Right renal cortex interstitium (tissue), 3 donors: ENCODE measurements at regions not wholly inside any gene's neighbourhood (a gene's known extent, or its start where the extent isn't known, plus 50 kb on each side); places are given as distances from the start of the nearest gene placed in this dataset.
"Not testable (repeated sequence)": the region's sequence is repeated elsewhere in the genome, so short reads cannot be mapped to it uniquely, and the experiment has no call there.

ENCODE experiments used
- DNase-seq, 3 donors: peaks; one replicate each; pipeline ENCODE4 v3.0.0-alpha.2; 2013; ENCODE audit warnings: low read depth in 3 of 3, low spot score in 2 of 3

DNA sequence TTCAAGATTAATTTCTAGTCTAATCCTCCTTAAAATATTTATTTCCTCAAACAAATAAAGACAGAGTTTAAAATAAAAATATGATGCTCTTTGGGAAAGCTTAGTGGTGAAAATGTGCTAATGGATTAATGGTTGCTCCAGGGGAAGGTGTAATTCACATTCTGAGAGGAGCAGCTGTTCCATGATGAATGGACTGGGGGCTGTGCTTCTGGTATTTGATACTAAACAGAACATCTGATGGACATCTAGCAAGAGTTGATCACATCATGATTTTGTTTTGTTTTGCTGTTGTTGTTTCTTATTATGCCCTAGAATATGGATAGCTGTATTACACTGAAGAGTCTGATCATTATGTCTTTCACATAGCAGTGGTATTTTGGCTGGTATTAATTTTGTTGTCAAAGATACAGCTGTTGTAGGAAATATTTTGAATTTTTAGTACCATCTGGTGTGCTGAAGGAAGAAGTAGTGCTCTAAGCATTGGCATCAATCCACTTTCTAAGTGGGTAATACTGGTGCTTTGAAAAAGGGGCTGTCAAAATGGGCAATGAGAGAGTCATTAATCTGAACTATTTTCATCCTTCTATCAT lies 296.4 kb downstream of the ADAMTS20 start:
- no peak for DNase-seq

DNA sequence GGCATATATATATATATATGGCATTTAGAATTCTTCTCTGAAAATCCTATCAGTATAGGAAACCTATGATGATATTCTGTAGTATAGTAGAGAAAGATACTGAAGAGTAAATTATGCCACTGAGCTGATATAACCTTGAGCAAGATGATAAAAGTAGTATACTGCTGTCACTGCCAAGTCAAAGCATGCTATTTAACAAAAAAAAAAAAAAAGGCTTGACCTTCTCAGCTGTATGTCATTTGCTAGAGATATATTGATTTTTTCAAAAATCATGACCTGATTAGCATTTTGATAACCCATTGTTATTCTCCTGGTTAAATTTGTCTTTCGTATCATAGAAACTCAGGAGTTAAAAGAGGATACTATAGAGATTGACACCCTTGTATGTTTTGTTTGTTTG lies 299.4 kb downstream of the ADAMTS20 start:
- no peak for DNase-seq

DNA sequence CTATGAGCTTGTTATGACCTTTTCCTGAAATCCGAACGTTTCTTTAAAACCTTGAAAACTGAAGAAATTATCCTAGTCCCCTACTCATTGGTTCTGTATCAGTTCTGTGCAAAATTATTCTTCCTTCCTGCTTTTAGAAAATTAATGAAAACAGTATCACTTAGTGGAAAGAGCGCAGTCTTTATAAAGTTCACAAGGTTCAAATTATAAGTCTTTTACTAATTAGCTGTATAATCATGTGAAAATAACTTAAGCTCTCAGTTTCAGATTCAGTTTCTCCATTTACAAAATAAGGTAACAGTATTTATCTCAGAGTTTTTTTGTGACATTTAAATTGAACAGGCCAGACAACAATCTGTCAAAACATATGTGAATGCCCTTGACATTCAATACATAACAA lies 306.1 kb downstream of the ADAMTS20 start:
- DNase-seq, result no peak

DNA sequence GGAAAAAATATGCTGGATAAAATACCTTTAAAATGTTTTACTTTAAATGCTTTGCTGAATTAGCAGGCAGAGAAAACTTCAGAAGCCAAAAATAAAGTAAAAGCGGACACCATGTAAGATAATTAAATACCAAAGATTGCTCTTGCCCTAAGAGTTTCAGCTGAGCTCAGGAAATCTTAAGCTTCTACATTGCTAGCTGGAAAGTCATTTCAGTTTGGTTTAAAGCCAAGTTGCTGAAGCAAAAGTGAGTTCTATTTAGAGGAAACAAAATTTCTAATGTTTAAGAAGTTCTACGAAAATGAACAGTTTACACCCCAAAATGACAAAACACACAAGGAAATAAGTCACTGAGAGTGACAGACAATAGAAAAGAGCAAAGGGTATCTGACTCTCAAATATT lies 310.0 kb downstream of the ADAMTS20 start:
- no peak for DNase-seq

DNA sequence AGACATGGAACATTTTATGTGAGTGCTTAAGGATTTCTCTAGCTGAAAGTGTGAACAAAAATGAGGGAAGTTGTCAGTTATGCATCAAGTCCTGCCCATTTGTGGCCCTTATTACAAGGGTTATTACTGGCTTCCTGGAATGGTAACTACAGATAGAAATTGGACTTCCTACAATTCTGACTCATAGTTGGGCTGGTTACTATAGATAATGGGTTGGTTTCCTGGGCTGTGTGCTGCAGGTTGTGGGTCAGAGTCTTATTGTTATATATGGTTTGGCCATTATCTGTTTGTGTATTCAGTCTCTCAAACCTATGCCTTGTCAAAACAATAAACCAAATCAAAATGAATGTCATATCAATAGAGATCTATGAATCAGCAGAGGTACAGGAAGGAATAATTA lies 313.7 kb downstream of the ADAMTS20 start:
- DNase-seq, result no peak

DNA sequence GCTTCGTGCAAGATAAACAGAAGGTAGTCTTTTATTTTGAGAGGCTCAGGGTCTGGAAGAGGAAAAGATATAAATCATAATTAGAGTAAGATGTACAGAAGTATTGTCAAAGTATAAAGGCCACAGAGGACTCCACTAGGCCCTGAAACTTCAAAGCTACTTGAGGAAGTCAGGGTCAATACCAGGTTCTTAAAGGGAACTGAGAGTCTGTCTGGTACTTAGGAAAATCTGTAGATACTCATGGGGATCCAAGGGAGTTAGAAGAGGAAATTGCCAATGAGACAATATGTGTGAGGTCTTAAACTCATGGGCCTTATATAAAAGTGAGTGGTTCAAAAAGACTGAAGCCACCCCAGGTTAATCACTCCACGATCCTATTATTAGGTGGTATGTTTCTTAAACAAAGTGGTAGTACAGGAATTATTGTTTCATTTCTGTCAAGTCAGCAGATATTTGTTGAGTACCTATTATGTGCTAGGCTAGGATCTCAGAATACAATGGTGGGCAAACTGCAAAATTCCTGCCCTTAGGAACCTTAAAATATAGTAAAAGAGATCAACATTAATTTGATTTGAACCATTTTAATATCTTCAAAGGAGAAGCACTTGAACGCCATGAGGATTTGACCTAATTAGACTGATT lies 314.6 kb downstream of the ADAMTS20 start:
- no peak for DNase-seq

DNA sequence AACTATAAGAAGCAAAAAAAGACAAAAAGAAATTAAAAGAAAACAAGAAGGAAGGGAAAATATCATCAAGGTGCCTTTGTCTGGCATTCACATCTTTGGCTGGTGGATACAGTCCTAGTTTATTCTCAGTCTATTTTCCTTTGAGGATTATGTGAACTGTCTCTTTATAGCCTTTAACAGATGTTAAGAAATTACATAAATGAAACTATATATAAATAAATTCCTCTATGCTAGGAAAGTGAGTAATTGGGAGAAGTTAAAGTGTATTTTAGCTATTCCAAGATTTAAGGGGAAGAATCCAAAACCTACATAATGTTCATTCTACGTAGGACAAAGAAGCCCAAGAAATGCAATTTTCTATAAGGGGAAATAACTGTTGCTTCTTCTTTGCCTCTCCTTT lies 316.3 kb downstream of the ADAMTS20 start:
- no peak for DNase-seq

DNA sequence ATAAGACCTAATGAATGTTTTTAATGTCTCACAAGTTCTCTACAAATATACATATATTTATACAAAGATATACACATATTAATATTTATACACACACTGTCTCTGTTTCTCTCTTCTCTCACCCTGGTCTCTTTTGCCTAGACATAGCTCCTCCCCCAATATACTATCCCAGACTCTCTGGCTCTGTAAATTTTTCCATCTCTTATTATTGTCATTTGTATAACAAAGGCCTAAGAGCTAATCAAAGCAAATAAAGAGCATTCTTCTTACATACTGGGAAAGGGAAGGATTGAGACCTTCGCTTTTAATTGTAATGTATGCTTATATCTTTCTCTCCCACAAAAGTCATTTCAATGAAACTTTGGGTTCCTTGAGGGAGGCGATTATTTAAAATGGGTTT lies 318.1 kb downstream of the ADAMTS20 start:
- DNase-seq, result no peak

DNA sequence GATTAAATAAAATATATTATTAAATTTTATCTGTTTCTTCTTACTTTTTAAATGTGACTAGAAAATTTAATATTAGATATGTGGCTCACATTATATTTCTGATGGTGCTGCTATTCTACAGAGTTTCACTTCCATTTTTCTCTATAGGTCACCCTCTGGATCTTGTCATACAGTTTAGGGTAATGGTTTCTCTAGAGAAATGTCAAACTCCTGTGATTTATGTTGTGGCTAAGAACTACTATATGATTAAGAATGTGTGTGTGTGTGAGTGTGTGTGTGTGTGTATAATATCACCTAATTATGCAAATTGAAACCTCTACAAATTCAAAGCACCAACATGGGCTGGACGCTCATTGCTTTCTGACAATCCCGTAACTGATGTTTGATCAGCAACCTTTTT lies 325.9 kb downstream of the ADAMTS20 start:
- DNase-seq, result no peak

DNA sequence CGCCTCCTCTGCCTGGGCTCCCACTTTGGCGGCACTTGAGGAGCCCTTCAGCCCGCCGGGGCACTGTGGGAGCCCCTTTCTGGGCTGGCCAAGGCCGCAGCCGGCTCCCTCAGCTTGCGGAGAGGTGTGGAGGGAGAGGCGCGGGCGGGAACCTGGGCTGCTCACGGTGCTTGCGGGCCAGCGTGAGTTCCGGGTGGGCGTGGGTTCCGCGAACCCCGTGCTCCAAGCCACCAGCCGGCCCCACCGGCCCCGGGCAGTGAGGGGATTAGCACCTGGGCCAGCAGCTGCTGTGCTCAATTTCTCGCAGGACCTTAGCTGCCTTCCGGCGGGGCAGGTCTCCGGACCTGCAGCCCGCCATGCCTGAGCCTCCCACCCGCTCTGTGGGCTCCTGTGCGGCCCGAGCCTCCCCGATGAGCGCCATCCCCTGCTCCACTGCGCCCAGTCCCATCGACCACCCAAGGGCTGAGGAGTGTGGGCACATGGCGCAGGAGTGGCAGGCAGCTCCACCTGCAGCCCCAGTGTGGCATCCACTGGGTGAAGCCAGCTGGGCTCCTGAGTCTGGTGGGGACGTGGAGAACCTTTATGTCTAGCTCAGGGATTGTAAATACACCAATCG lies 327.7 kb downstream of the ADAMTS20 start:
- not testable (repeated sequence) for DNase-seq

DNA sequence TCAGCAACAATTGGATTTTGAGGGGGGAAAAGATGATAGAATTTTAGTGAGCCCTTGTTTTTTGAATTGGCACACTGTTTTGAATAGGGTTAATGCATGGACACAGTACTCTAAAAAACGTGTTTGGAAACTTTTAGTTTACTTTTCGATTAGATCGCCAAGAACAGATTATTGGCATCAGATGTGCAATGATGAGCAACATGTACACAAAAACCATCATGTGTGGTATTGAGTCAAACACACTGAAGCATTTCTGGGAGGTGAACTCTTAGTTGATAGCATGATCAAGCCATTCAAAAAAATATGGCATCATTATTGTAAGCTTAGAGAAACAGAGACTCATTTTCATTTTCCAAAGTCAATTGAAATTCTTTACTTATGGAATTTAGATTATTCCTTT lies 329.2 kb downstream of the ADAMTS20 start:
- no peak for DNase-seq

DNA sequence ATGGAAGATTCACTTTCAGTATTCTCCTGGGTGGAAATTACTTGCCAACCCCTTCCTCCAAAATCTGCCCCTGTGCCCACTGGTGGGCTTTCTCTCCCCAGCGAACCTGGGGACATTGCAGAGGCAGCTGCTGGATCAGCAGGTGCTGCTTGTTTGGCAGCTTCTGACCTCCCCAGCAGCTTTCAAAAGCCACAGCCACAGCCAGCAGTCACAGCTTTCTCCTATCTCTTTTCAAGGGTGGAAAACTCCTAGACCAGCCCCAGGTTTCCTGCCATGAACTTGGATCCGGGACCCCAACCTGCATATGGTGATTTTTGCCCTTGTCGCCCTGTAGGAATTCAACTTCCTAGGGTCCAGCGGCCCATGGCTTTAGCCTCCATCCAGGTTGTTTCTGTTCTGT lies 330.8 kb downstream of the ADAMTS20 start:
- DNase-seq, result no peak

DNA sequence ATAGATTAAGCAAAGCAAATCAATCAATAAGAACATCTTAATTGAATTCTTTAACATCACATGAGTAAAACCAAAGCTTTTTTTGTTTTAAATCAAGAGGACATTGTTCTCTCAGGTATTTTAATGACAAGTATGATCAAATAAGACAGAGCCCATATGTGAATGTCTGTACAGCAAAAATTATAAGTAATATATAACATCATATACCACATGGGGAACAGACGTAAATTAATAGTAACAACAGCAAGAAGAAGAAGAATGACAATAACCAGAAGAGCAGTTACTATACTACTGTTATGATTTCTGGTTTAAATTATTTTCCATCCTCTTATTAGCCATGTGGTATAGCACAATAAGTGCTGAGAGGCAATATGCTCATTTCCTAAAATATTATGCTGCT lies 335.5 kb downstream of the ADAMTS20 start:
- no peak for DNase-seq

DNA sequence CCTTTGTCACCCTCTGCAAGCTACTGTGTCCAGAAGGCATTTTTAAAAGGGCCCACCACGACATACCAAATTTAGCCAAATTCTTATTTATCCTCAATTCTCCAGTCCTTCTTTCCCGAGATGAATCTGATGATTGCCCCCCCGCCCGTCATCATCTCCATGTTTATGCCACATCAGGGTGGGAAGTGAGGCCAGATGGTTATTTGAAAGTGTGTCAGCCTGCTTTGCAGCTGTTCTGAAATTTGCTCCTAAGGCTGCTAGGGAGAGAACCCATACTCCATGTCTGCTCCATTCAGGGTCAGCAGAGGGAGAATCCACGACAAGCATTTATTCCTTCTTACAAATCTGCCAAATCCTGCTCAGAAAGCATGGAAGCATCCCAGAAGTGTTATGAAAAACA lies 337.8 kb downstream of the ADAMTS20 start:
- DNase-seq, result no peak

DNA sequence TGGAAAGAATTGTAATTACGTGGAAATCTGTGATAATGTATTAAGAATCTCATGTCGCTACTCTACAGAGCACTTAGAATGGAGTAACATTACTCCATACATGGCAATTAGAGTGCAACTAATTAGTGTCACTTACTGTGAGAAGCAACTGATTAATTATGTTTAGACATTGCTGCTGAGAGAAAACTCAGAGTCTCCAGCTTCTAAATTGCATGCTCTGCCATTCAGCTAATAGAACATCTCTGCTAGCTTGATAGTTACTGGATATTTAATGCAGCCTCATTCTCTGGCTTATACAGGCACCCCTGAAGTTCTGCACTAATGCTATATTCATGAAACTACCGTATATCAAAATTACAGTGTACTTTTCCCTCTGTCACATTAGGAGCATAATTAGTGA lies 338.4 kb downstream of the ADAMTS20 start:
- no peak for DNase-seq

DNA sequence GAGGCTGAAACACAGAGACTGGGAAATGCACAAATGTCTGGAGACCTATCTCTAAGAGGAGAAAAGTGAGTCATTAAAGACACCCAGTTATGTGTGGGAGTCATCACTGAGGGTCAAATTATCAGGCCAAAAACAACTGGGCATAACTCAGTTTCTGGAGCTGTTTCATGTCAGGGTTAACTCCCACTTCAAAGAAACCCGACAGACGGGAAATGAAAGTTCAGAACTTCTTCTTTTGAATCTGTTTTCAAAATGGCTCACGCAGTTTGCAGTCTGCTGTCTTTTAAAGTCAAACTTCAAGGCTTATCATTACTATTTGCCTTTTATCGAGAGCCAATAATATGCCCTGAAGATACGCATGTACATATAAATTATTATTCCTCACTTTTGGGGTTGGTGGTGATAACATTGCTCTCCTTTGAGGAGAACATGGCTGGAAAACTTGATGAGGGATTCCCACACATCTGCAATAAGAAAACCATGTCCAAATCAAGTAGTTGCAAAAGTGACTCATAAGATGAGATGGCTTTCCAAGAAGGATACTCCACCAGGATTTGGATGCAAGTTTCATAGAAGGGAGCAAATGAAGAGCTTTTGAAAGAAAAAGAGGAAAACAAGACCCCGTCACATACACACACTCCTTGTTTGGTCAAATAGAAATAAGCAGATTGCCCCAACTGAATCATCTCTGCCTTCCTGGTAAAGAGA lies 341.4 kb downstream of the ADAMTS20 start:
- DNase-seq, result no peak

DNA sequence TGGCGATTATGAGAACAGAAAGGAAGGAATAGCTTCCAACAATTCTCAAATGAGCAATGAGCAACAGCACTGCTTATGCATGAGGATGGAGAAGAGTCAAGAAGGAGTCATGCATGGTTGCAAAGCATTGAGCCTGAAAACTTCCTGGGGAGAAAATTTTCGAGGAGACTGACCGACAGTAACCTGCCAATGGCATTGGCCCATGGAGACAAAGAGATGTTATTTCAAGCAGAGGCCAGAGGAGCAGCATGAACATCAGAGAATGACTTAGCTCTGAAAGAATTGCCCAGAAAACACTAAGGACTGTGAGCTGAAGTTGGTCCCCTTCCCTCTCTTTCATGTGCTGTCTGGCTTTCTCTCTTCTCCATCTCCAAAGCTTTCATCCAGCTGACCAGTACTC lies 343.4 kb downstream of the ADAMTS20 start:
- no peak for DNase-seq

DNA sequence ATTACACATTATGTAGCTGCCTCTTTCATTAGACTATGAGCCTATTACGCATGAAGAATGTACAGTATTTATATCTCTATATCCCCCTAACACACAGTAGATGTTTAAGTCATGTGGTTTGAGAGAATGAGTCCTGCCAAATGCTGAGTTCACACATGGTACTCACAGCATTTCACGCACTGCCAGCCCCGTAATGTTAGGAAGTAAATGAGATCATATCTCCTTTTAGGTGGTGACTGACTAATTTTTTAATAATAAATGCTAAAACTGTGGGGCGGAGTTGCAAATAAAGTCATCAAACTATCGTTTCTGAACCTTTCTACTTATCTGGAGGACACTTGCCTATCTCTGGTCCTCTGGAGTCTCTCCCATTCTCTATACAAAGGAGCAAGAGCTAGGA lies 343.8 kb downstream of the ADAMTS20 start:
- DNase-seq, result no peak

DNA sequence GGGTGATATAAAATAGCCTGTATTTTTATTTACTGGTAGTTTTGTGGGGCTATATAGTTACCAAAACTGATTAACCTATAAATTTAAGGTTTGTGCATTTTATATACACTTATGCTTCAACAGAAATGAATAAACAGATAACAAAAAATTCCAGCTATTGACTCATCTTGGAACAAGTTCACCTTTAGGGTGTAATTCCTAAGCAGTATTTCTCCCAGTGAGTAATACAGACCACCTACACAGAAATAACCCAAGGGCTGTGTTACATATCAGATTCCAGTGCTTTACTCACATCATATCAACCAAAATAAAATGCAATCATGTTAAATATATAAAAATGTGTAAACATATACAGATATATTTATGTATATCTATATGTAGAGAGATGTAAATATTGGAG lies 345.6 kb downstream of the ADAMTS20 start:
- DNase-seq, result no peak

DNA sequence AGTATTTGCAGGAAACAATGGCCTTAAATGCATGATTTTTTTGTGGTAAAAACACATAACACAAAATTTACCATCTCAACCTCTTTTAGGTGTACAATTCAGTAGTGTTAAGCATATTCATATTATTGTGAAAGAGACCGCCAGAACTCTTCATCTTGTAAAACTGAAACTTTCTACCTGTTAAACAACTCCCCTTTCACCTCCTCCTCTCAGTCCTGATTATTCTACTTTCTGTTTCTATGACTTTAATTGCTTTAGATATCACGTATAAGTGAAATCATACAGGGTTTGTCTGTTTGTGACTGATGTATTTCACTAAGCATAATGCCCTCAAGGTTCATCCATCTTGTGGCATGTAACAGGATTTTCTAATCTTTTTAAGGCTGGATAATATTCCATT lies 353.4 kb downstream of the ADAMTS20 start:
- no peak for DNase-seq

DNA sequence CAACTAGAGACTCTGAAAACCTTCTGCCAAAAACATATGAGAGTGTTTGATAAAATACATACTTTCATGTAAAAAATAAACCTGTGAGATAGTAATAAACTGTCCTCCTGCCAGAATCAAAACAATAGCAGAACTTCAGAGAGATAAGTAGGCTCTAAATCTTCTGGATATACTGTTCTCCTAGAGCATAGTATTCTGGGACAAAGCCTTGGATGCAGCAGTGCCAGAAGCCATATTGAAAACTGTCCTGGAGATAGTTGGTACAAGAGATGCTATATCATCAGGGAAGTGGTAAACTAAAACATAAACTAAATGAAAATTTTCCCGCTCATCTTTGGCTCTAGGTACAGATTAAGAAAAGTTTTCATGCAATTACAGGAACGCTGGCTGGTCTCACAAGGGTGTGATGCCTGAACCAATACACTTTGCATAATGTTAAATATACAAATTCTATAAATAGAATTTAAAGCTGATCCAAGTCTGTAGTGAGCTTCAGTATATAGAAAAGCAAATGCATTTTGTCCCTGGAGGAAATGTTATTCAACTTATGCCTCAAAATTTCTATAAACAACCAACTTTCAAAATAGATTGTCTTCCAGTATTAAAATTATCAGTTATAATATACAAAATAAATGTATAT lies 355.6 kb downstream of the ADAMTS20 start:
- no peak for DNase-seq
